ENCODE measurements at regions not wholly inside any gene's neighbourhood (a gene's known extent, or its start where the extent isn't known, plus 50 kb on each side); places are given as distances from the start of the nearest gene placed in this dataset.

- TF ChIP-seq EZH2 (IDR thresholded peaks at IDR 0.05; ENCODE audit: low read depth, low read length, severe bottlenecking) = no peak
- TF ChIP-seq NRF1 (IDR thresholded peaks at IDR 0.05; ENCODE audit: low read depth, low read length) = no peak
- TF ChIP-seq CREB1 (IDR thresholded peaks at IDR 0.05) = no peak
- no peak for TF ChIP-seq CHD7 (IDR thresholded peaks at IDR 0.05; ENCODE audit: insufficient replicate concordance, low read length)
- no peak for TF ChIP-seq RNF2 (IDR thresholded peaks at IDR 0.05; ENCODE audit: borderline replicate concordance, low read depth, low read length, missing control alignments, poor library complexity, severe bottlenecking)
- no peak for TF ChIP-seq RFX5 (IDR thresholded peaks at IDR 0.05; ENCODE audit: borderline replicate concordance, low read depth, low read length)
Observed at GRCh38 chr17:36793976-36794375, 143.3 kb upstream of the LHX1 start (continued).
